ENCODE measurements at regions not wholly inside any gene's neighbourhood (a gene's known extent, or its start where the extent isn't known, plus 50 kb on each side); places are given as distances from the start of the nearest gene placed in this dataset.

DNA sequence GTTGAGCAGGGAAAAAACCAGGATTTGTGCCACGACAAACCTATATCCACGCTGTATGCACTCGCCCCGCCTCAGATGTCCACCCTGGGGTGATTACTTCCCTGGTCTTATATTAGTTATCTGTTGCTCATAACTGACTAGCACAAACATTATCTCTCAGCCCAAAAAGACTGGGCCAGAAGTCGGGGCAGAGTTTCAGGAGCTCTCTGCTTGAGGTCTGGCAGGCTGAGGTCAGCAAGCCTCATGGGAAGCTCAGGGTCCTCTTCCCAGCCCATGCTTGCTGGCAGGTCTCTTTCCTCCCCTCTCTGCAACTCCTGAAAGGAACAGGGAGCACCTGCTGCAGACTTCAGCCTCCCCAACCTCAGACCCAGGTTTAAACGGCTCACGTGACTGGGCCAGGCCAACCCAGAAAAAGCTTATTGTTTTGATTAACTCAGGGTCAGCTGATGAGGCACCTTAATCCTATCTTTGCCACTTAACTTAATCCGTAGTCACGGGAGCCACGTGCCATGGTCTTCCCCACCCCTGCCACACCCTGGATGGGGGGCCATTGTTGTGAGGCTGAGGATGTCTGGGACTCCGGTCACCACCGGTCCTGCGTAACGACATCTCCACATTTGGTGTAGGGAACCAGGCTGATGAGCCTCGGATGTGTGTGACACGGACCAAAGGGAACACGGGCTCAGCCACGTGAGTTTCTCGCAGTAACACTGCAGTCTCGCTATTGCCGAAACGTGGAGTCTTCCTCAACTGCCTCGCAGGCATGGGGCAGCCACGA is 123.7 kb upstream of the IRX4 start:
- H3K4me3 Mint-ChIP-seq = no peak overlapping the region
- H3K36me3 Mint-ChIP-seq = no peaks in the 10 kb centered on the region
- H3K27me3 Mint-ChIP-seq = peaks cover 11% of the 10 kb centered on the region
- no peak overlapping the region for H3K27ac Mint-ChIP-seq
- no peaks in the 10 kb centered on the region for H3K4me1 Mint-ChIP-seq (ENCODE audit: low read depth)
- H3K9me3 Mint-ChIP-seq (ENCODE audit: low read depth) = no peaks in the 10 kb centered on the region

DNA sequence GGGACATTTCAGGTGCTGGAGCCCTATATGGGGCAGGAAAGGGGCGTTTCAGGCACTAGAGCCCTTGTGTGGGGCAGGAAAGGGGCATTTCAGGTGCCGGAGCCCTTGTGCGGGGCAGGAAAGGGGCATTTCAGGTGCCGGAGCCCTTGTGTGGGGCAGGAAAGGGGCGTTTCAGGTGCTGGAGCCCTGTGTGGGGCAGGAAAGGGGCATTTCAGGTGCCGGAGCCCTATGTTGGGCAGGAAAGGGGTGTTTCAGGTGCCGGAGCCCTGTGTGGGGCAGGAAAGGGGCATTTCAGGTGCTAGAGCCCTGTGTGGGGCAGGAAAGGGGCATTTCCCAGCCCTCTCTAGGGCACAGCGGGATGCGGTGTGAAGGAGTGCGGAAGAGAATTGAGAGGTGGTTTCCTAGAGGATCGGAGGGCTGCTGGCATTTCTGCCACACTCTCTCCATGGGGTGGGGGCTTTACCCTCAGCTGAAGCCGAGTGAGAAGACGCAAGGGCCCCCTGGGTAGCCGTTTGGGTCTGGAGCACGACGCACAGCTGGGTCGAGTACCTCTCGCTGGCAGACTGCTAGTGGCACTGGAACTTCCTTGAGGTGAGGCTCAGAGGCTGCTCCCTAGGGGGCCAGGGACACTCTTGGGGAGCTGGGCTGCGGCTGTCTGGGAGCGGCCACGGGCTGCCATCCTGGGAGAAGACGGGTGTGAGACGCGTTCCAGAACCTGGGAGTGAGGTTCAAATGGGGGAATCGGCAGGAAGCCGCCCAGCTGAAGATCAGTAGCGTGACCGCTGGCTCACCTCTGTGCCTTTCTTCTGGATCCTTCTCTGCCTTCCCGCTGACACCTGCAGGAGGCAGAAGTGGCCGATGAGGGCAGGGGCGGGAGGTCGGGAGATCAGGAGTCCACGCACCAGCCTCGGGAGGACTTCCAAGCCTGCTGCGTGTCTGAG is 122.6 kb upstream of the IRX4 start:
- Mint-ChIP-seq H3K4me3 (no peak overlapping the region), H3K36me3 (no peaks in the 10 kb centered on the region), H3K27ac (no peak overlapping the region), H3K4me1 (ENCODE audit: low read depth) (no peaks in the 10 kb centered on the region), H3K9me3 (ENCODE audit: low read depth) (no peaks in the 10 kb centered on the region), H3K27me3 (peaks cover 11% of the 10 kb centered on the region)

DNA sequence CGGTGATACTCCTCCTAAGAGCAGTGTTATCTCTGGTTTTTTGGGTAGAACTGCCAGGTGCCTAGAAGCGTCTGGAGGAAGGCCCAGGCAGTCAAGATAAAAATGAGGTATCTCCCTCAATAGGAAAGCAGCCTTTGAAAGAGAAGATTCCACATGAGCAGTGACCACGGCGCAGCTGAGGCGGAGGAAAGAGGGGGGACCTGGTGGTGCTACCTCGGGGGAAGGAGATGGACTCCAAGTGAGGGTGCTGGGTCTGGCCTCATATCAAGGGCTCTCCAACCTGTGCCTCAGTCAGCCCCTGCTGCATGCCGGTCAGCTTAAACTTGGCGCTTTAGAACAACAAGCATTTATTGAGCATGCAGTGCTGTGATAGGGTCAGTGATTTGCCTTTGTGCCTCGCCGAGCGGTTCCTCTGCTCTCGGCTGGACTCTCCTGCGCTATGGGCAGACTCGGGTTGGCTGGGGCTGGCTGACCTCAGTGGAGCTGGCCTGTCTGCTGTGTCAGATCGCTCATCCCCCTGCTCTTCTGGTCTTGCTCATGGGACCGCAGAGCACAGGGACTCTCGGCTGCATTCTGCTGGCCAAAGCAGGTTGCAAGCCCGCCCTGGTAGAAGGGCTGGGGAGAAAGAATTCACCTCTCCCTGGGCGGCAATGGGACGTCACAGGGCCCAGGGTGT is 121.1 kb upstream of the IRX4 start:
- Mint-ChIP-seq H3K4me1 (ENCODE audit: low read depth) (no peaks in the 10 kb centered on the region), H3K27me3 (peaks cover 18% of the 10 kb centered on the region), H3K4me3 (no peak overlapping the region), H3K36me3 (no peaks in the 10 kb centered on the region), H3K9me3 (ENCODE audit: low read depth) (no peaks in the 10 kb centered on the region), H3K27ac (no peak overlapping the region)

DNA sequence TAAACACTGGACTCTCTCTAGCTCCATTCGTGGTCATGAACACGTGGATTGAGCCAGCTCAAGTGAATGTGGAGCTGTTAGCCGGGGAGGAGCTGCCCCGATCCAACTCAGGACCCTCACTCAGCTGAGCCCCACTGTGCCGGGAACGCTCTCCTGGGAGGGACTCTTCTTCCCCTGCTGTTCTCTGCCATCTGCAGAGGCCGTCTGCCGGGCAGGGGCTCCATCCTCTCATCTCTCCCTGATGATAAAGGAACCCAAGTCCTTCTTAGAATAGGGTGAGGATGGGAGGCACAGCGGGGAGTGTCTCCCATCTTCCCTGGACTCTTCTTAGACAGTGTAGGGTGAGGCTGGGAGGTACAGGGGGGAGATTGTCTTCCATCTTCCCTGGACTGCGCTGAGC is 120.5 kb upstream of the IRX4 start:
- no peak overlapping the region for H3K27ac Mint-ChIP-seq
- H3K9me3 Mint-ChIP-seq (ENCODE audit: low read depth) = peaks cover 2% of the 10 kb centered on the region
- no peaks in the 10 kb centered on the region for H3K4me1 Mint-ChIP-seq (ENCODE audit: low read depth)
- H3K36me3 Mint-ChIP-seq = no peaks in the 10 kb centered on the region
- peaks cover 22% of the 10 kb centered on the region for H3K27me3 Mint-ChIP-seq
- H3K4me3 Mint-ChIP-seq = no peak overlapping the region

DNA sequence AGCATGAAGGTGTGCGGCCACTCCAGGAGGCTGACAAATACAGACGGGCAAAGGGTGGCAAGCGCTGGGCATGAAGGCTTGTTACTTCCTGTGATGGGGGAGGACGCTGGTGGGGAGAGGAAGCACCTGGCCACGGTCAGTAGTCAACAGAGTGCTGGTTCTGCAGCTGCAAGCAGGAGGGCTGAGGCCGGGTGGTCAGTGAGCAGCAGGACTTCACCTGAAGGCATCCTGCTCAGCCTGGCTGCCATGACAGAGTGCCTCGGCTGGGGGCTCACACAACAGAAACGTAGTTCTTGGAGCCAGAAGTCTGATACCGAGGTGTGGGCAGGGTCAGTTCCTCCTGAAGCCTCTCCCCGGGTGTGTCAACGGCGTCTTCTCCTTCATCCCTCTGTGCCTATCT is 118.6 kb upstream of the IRX4 start:
- no peaks in the 10 kb centered on the region for H3K36me3 Mint-ChIP-seq
- peaks cover 28% of the 10 kb centered on the region for H3K27me3 Mint-ChIP-seq
- no peak overlapping the region for H3K27ac Mint-ChIP-seq
- H3K4me1 Mint-ChIP-seq (ENCODE audit: low read depth) = no peaks in the 10 kb centered on the region
- H3K4me3 Mint-ChIP-seq = no peak overlapping the region
- H3K9me3 Mint-ChIP-seq (ENCODE audit: low read depth) = peaks cover 7% of the 10 kb centered on the region

DNA sequence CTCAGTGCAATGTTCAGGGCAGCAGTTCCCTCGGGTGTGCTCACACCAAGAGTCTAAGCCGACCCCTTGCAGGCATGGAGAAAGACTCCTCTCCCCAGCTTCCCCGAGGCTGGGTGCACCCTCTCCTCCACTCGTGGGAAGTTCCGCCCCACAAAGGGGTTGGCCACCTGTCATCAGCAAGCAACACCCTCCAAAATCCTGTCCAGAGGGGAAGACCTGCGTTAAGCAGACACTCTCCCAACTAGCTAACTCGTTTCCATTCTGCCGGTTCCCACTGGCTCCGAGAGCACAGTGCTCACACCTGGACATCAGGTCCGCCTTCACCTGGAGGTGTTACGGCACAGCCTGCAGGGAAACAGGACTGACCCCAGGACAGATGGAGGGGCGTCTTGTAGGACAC is 117.9 kb upstream of the IRX4 start:
- Mint-ChIP-seq H3K4me1 (ENCODE audit: low read depth) (no peaks in the 10 kb centered on the region), H3K9me3 (ENCODE audit: low read depth) (peaks cover 7% of the 10 kb centered on the region), H3K27ac (no peak overlapping the region), H3K4me3 (no peak overlapping the region), H3K36me3 (no peaks in the 10 kb centered on the region), H3K27me3 (peaks cover 29% of the 10 kb centered on the region)

DNA sequence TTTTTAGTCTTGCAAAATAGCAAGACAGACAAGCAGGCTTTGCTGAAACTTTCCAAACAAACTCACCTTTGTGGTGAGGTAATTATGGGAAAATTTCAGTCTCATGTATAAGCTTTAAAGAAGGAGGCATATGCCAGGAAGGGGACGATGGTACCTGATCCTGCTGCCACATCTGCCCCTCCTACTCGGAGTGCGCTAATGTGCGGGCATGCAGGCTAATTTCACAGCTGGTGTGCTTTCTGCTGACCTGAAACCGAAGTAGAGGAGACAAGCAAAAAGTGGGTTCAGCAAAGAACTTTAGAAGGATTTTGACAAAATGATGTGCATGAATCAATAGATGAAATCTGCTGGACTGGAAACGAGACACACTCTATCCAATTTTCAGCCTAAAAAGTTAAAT is 117.1 kb upstream of the IRX4 start:
- H3K27me3 Mint-ChIP-seq = peaks cover 30% of the 10 kb centered on the region
- no peaks in the 10 kb centered on the region for H3K4me1 Mint-ChIP-seq (ENCODE audit: low read depth)
- H3K9me3 Mint-ChIP-seq (ENCODE audit: low read depth) = peaks cover 7% of the 10 kb centered on the region
- H3K4me3 Mint-ChIP-seq = no peak overlapping the region
- no peaks in the 10 kb centered on the region for H3K36me3 Mint-ChIP-seq
- no peak overlapping the region for H3K27ac Mint-ChIP-seq

DNA sequence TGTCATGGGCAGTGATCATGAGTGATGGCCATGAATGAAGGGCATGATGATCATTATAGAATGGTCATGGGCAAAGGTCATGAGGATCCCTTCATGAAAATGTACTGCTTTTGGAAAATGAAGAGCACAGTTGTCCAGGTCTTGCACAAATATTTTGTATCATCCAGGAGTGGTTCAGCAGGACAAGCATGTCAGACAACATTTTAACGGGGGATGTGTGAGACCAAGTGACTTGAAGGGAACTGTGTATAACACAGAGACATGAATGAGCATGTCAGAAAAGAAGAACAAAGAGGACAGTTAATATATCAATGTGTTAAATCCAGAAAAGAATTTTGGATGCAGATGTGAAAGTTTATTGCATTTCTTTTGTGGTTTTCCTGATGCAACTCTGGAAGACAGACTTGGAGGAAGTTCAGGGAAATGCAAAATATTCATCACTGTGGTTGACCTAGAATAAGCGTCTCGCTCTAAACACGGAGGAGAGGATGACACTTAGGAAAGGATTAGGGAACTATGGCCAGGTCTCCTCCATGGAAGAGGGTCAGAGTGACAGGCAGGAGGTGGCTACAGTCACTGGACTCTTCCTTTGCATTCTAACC is 116.1 kb upstream of the IRX4 start:
- no peak overlapping the region for H3K4me3 Mint-ChIP-seq
- no peak overlapping the region for H3K27ac Mint-ChIP-seq
- no peaks in the 10 kb centered on the region for H3K36me3 Mint-ChIP-seq
- H3K4me1 Mint-ChIP-seq (ENCODE audit: low read depth) = no peaks in the 10 kb centered on the region
- H3K27me3 Mint-ChIP-seq = peaks cover 35% of the 10 kb centered on the region
- H3K9me3 Mint-ChIP-seq (ENCODE audit: low read depth) = peaks cover 7% of the 10 kb centered on the region

DNA sequence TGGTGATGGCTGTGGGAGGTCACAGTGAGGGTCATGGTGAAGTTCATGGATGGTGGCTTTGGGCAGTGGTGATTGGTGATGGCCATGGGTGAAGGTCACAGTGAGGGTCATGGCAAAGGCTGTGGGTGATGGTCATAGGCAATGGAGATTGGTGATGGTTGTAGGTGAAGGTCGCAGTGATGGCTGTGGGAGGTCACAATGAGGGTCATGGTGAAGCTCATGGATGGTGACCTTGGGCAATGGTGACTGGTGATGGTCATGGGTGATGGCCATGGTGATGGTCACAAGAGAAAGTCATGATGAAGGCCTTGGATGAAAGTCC is 115.6 kb upstream of the IRX4 start:
- H3K4me1 Mint-ChIP-seq (ENCODE audit: low read depth) = no peaks in the 10 kb centered on the region
- H3K36me3 Mint-ChIP-seq = no peaks in the 10 kb centered on the region
- H3K27ac Mint-ChIP-seq = no peak overlapping the region
- H3K4me3 Mint-ChIP-seq = no peak overlapping the region
- H3K9me3 Mint-ChIP-seq (ENCODE audit: low read depth) = peaks cover 10% of the 10 kb centered on the region
- H3K27me3 Mint-ChIP-seq = peaks cover 37% of the 10 kb centered on the region

DNA sequence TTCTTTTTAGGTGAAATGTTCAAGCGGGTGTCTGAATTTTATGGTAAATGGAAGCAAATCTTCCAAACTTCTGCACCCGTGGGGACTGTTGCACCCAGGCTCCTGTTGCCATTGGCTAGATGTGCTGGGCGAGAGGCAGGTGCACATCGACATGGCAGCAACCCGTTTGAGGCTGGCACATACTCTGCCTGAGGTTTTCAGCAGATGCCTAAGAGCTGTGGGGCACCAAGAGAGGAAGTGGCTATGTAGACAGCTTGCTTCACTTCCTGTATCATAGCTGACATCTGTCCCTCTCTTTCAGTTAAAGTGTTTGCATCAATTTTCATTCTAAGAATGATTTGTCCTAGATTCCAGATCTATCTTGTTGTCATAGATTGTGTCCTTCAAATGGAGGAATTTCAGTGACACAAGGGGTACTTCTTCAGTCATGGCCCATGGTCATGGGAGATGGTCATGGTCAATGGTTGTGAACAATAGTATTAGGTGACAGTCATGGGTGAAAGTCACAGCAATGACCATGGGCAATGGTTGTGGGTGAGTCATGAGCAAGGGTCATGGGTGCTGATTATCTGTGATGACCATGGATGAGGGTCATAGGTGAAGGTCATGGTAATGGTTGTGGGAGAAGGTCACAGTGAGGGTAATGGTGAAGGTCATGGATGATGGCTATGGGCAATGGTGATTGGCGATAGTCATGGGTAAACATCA is 115.1 kb upstream of the IRX4 start:
- Mint-ChIP-seq H3K4me1 (ENCODE audit: low read depth) (no peaks in the 10 kb centered on the region), H3K27me3 (peaks cover 37% of the 10 kb centered on the region), H3K4me3 (no peak overlapping the region), H3K9me3 (ENCODE audit: low read depth) (peaks cover 11% of the 10 kb centered on the region), H3K27ac (no peak overlapping the region), H3K36me3 (no peaks in the 10 kb centered on the region)

DNA sequence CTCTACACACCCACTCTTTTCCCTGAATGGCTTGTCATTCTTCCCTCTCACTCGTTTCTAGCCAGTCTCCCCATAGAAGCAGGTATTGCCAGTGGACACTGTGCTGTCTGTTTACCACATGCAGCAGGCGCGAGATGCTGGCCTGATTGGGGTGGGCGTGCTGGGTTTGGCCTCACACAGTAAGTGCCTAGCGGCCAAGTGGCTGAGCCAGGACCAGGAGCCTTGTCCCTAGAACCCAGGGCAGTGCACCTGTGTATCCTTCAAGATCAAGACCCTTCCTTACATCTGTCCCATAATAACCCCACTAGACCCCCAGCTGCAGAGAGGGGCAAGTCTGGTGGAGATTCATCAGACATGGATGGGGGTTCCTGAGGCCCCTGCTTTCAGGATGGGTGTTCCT is 112.8 kb upstream of the IRX4 start:
- Mint-ChIP-seq H3K27me3 (peaks cover 38% of the 10 kb centered on the region), H3K4me1 (ENCODE audit: low read depth) (no peaks in the 10 kb centered on the region), H3K4me3 (no peak overlapping the region), H3K36me3 (peaks cover 3% of the 10 kb centered on the region), H3K27ac (no peak overlapping the region), H3K9me3 (ENCODE audit: low read depth) (peaks cover 14% of the 10 kb centered on the region)

DNA sequence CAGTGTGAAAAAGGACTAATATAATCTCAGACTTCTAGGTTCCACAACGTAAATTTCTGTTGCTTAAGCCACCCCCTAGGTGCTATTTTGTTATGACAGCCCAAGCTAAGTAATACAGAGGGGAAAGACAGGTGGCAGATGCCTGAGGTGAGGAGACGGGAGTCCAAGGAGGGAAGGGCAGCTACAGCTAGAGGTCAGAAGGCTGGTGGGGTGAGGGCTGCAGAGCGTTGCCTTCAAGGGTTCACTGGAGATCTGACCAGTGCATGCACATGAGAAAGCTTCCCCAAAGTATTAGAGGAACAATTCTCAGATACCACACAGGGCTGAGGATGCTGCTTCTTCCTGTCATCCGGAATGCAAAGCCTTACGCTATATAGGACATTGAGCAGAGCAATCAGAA is 104.7 kb upstream of the IRX4 start:
- Mint-ChIP-seq H3K27me3 (peaks cover 29% of the 10 kb centered on the region), H3K9me3 (ENCODE audit: low read depth) (peaks cover 16% of the 10 kb centered on the region), H3K4me3 (no peak overlapping the region), H3K36me3 (peaks cover 5% of the 10 kb centered on the region), H3K4me1 (ENCODE audit: low read depth) (no peaks in the 10 kb centered on the region), H3K27ac (no peak overlapping the region)

DNA sequence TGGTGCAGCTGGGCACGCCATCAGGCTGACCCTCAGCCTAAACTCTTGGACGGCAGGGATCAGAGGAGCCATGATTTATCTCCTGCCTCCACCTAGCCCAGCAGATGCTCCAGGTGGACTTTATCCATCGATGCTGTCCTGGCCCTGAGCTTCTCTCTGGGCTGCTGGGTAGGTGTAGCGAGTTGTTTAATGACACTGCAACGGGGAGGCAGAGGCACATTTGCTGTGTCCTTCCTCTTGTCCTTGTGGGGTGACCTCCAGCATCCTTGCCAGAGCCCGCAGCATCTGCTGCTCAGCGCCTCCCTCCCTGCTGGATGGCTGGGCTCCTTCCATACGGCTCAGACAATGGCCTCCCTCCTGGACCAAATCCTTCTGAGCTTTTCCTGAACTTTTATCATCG is 103.1 kb upstream of the IRX4 start:
- H3K9me3 Mint-ChIP-seq (ENCODE audit: low read depth) = peaks cover 16% of the 10 kb centered on the region
- no peaks in the 10 kb centered on the region for H3K4me1 Mint-ChIP-seq (ENCODE audit: low read depth)
- H3K36me3 Mint-ChIP-seq = peaks cover 5% of the 10 kb centered on the region
- no peak overlapping the region for H3K27ac Mint-ChIP-seq
- peaks cover 27% of the 10 kb centered on the region for H3K27me3 Mint-ChIP-seq
- no peak overlapping the region for H3K4me3 Mint-ChIP-seq

DNA sequence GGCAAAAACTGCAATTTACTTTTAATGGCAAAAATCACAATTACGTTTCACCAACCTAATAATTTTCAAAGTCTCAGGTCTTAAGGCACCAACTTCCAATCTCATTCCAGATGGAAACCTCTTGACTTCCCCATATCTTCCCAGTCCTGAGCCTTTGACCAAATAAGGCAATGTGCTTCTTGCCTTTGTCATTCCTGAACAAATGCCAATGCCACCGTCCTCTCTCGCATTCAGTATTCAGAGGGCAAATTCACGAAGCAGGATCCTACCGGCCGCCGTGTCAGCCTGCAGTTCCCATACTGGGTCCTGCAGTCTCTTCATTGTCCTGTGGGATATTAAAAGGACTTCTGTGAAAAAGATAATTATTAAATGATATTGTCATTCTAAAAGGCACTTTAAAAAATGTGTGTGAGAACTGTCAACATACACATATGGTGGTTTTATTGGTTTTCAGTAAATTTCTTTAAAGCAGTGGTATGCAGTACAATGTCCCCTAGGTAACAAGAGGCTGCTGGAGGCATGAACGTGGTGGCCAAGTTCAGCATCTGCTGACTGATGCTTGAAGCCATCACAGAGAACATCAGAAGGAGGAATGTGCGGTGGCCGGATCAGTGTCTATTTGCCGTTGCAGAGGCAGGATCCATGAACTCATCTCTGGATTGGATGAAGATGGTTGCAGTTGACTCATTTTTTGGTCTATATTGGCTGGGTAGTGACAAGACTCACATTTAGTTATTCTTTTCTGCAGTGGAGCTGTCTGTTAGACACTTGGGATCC is 101.4 kb upstream of the IRX4 start:
- H3K27me3 Mint-ChIP-seq = peaks cover 22% of the 10 kb centered on the region
- no peak overlapping the region for H3K4me3 Mint-ChIP-seq
- no peaks in the 10 kb centered on the region for H3K4me1 Mint-ChIP-seq (ENCODE audit: low read depth)
- H3K27ac Mint-ChIP-seq = no peak overlapping the region
- no peaks in the 10 kb centered on the region for H3K36me3 Mint-ChIP-seq
- H3K9me3 Mint-ChIP-seq (ENCODE audit: low read depth) = peaks cover 8% of the 10 kb centered on the region
